WTC11 (cell line): ENCODE measurements at regions not wholly inside any gene's neighbourhood (a gene's known extent, or its start where the extent isn't known, plus 50 kb on each side); places are given as distances from the start of the nearest gene placed in this dataset.

Experiments
- ATAC-seq: fragments of 200-7000 bp; cut with Tn5 transposase; 2 replicates; pipeline ENCODE4 v1.10.0; 2021; ENCODE audit warnings: mild to moderate bottlenecking, moderate library complexity
- CTCF ChIA-PET: fragments of 300-600 bp; sonication (Branson Sonifier 250); formaldehyde crosslinking; loops from one replicate; lab custom pipeline; 2021; ENCODE audit warnings: antibody characterized with exemption; lab: Charles Lee
- POLR2A ChIA-PET: fragments of 350-600 bp; sonication (Branson Sonifier 250); formaldehyde crosslinking; loops from one replicate; lab custom pipeline; 2021; ENCODE audit warnings: antibody characterized with exemption; lab: Charles Lee
- DNase-seq: peaks from one replicate; pipeline ENCODE4 v3.0.0; 2021; ENCODE audit warnings: low spot score
- H3K27ac Mint-ChIP-seq: 2 replicates; pipeline ENCODE4 v1.8.0; 2021; ENCODE audit warnings: mixed read lengths
- H3K27me3 Mint-ChIP-seq: 2 replicates; pipeline ENCODE4 v1.8.0; 2021; ENCODE audit warnings: low read depth, mild to moderate bottlenecking, moderate library complexity, mixed read lengths
- H3K36me3 Mint-ChIP-seq: 2 replicates; pipeline ENCODE4 v1.8.0; 2021; ENCODE audit warnings: mixed read lengths
- H3K4me1 Mint-ChIP-seq: 2 replicates; pipeline ENCODE4 v1.8.0; 2022; ENCODE audit warnings: mixed read lengths
- H3K4me3 Mint-ChIP-seq: 2 replicates; pipeline ENCODE4 v1.8.0; 2021; ENCODE audit warnings: mild to moderate bottlenecking, moderate library complexity, mixed read lengths
- H3K9me3 Mint-ChIP-seq: 2 replicates; pipeline ENCODE4 v1.8.0; 2021; ENCODE audit warnings: mixed read lengths
- ATF1 ChIP-seq: sonication (generic); formaldehyde crosslinking; IDR thresholded peaks from 2 replicates; pipeline ENCODE4 v1.8.1; 2023; ENCODE audit warnings: mild to moderate bottlenecking, moderate library complexity, missing genetic modification reagents
- CDX4 ChIP-seq: fragments of 250-450 bp; sonication (Bioruptor Pico); IDR thresholded peaks from 2 replicates; pipeline ENCODE4 v1.9.0; 2021; ENCODE audit warnings: moderate library complexity, mild to moderate bottlenecking, inconsistent platforms, borderline replicate concordance
- CREB1 ChIP-seq: sonication (generic); formaldehyde crosslinking; IDR thresholded peaks from 2 replicates; pipeline ENCODE4 v1.8.0; 2023; ENCODE audit warnings: mild to moderate bottlenecking, missing genetic modification reagents
- EMX1 ChIP-seq: fragments of 250-450 bp; sonication (Bioruptor Pico); IDR thresholded peaks from 2 replicates; pipeline ENCODE4 v1.8.0; 2021; ENCODE audit warnings: mild to moderate bottlenecking
- ESRRA ChIP-seq: sonication (generic); formaldehyde crosslinking; IDR thresholded peaks from 2 replicates; pipeline ENCODE4 v1.8.1; 2022; ENCODE audit warnings: mild to moderate bottlenecking, missing genetic modification reagents, borderline replicate concordance
- FOXJ3 ChIP-seq: sonication (generic); formaldehyde crosslinking; IDR thresholded peaks from 2 replicates; pipeline ENCODE4 v1.9.0; 2021; ENCODE audit warnings: missing genetic modification reagents, mild to moderate bottlenecking, borderline replicate concordance
- GABPB1 ChIP-seq: sonication (generic); formaldehyde crosslinking; IDR thresholded peaks from 2 replicates; pipeline ENCODE4 v1.8.1; 2023; ENCODE audit warnings: mild to moderate bottlenecking, missing genetic modification reagents
- JAZF1 ChIP-seq: fragments of 250-450 bp; sonication (Bioruptor Pico); IDR thresholded peaks from 2 replicates; pipeline ENCODE4 v1.9.0; 2021; ENCODE audit warnings: moderate library complexity, mild to moderate bottlenecking, inconsistent platforms
- MXD4 ChIP-seq: fragments of 250-450 bp; sonication (Bioruptor Pico); IDR thresholded peaks from 2 replicates; pipeline ENCODE4 v1.8.0; 2021; ENCODE audit warnings: mild to moderate bottlenecking, moderate library complexity, borderline replicate concordance
- NFE2L1 ChIP-seq: sonication (generic); formaldehyde crosslinking; IDR thresholded peaks from 2 replicates; pipeline ENCODE4 v1.8.1; 2023; ENCODE audit warnings: missing genetic modification reagents
- NR3C1 ChIP-seq: sonication (generic); formaldehyde crosslinking; conservative IDR thresholded peaks from 2 replicates; pipeline ENCODE4 v1.8.1; 2023; ENCODE audit warnings: low read depth, mild to moderate bottlenecking, missing genetic modification reagents
- OVOL2 ChIP-seq: fragments of 250-450 bp; sonication (Bioruptor Pico); IDR thresholded peaks from 2 replicates; pipeline ENCODE4 v1.9.0; 2021; ENCODE audit warnings: mild to moderate bottlenecking, borderline replicate concordance
- PRDM15 ChIP-seq: sonication (generic); formaldehyde crosslinking; IDR thresholded peaks from 2 replicates; pipeline ENCODE4 v1.8.0; 2022; ENCODE audit warnings: missing genetic modification reagents
- PREB ChIP-seq: sonication (generic); formaldehyde crosslinking; IDR thresholded peaks from 2 replicates; pipeline ENCODE4 v1.8.1; 2022; ENCODE audit warnings: mild to moderate bottlenecking, missing genetic modification reagents, moderate library complexity, borderline replicate concordance
- RELA ChIP-seq: sonication (generic); formaldehyde crosslinking; IDR thresholded peaks from 2 replicates; pipeline ENCODE4 v1.8.1; 2022; ENCODE audit warnings: missing genetic modification reagents, mild to moderate bottlenecking, borderline replicate concordance
- TEAD1 ChIP-seq: sonication (generic); formaldehyde crosslinking; IDR thresholded peaks from 2 replicates; pipeline ENCODE4 v1.8.0; 2022; ENCODE audit warnings: mild to moderate bottlenecking, missing genetic modification reagents
- ZBTB21 ChIP-seq: sonication (generic); formaldehyde crosslinking; IDR thresholded peaks from 2 replicates; pipeline ENCODE4 v1.8.1; 2023; ENCODE audit warnings: mild to moderate bottlenecking, missing genetic modification reagents, borderline replicate concordance
- ZNF121 ChIP-seq: sonication (generic); formaldehyde crosslinking; IDR thresholded peaks from 2 replicates; pipeline ENCODE4 v1.8.0; 2023; ENCODE audit warnings: missing genetic modification reagents
- ZNF396 ChIP-seq: fragments of 250-450 bp; sonication (Bioruptor Pico); IDR thresholded peaks from 2 replicates; pipeline ENCODE4 v1.8.0; 2021; ENCODE audit warnings: mild to moderate bottlenecking, moderate library complexity, borderline replicate concordance
- ZNF416 ChIP-seq: fragments of 250-450 bp; sonication (Bioruptor Pico); IDR thresholded peaks from 2 replicates; pipeline ENCODE4 v1.9.0; 2021; ENCODE audit warnings: mild to moderate bottlenecking, inconsistent platforms
- ZNF425 ChIP-seq: fragments of 250-450 bp; sonication (Bioruptor Pico); conservative IDR thresholded peaks from 2 replicates; pipeline ENCODE4 v1.9.0; 2021; ENCODE audit warnings: mild to moderate bottlenecking
- ZNF512 ChIP-seq: sonication (generic); formaldehyde crosslinking; IDR thresholded peaks from 2 replicates; pipeline ENCODE4 v1.8.1; 2022; ENCODE audit warnings: missing genetic modification reagents, borderline replicate concordance

- TF ChIP-seq FOXJ3, result no peak
- no peak for TF ChIP-seq TEAD1 (CRISPR knock-in tag)
- TF ChIP-seq ZNF425 (CRISPR knock-in tag), result no peak
- no peak for TF ChIP-seq RELA (CRISPR knock-in tag)
Observed at GRCh38 chr20:58585753-58586540, 65.1 kb upstream of the STX16 start (continued).

GRCh38 chr20:58584881-58585752 lies 66.0 kb upstream of the STX16 start:
- H3K27me3 Mint-ChIP-seq, result peaks cover 9% of the 10 kb centered on the region
- DNase-seq, result no peak
- H3K4me1 Mint-ChIP-seq, result peaks cover 11% of the 10 kb centered on the region
- H3K36me3 Mint-ChIP-seq, result no peaks in the 10 kb centered on the region; the same call in none of the 2 replicates
- POLR2A ChIA-PET, result interaction anchor here (1.2 kb wide), 2 partner anchors 67 to 95 kb away, joined by 3 to 4 read pairs; no protein-coding TSS in a partner anchor
- no peak overlapping the region for H3K4me3 Mint-ChIP-seq
- peaks cover 17% of the 10 kb centered on the region for H3K9me3 Mint-ChIP-seq
- no peak overlapping the region for H3K27ac Mint-ChIP-seq
- TF ChIP-seq EMX1 (no peak), ZNF396 (CRISPR knock-in tag) (no peak), ZNF512 (CRISPR knock-in tag) (no peak), CDX4 (CRISPR knock-in tag) (no peak), FOXJ3 (no peak), ZBTB21 (CRISPR knock-in tag) (no peak), MXD4 (CRISPR knock-in tag) (no peak), OVOL2 (no peak), ZNF121 (no peak), JAZF1 (CRISPR knock-in tag) (no peak), PREB (no peak), CREB1 (no peak), ATF1 (CRISPR knock-in tag) (no peak), NFE2L1 (no peak), ZNF416 (no peak), RELA (CRISPR knock-in tag) (no peak), GABPB1 (CRISPR knock-in tag) (no peak), PRDM15 (CRISPR knock-in tag) (no peak), ESRRA (no peak), NR3C1 (no peak)
- CTCF ChIA-PET, result interaction anchor here (1.1 kb wide), 1 partner anchor 104 kb away, joined by 3 read pairs; no protein-coding TSS in a partner anchor
- no peak for ATAC-seq
